HL-60 (cell line): ENCODE measurements at regions not wholly inside any gene's neighbourhood (a gene's known extent, or its start where the extent isn't known, plus 50 kb on each side); places are given as distances from the start of the nearest gene placed in this dataset.

Source experiments
- DNase-seq, 2 experiments: peaks; one replicate each; pipeline ENCODE4 v3.0.0-alpha.2; 2010 to 2020; ENCODE audit warnings: low read depth in 1 of 2, low spot score in 1 of 2
- H3K27ac ChIP-seq: fragments of 250-450 bp; sonication (Bioruptor Pico); replicated peaks from 2 replicates; pipeline ENCODE4 v1.5.1; 2020; ENCODE audit warnings: mild to moderate bottlenecking, moderate library complexity
- H3K27me3 ChIP-seq: fragments of 250-450 bp; sonication (Bioruptor Pico); 2 replicates; pipeline ENCODE4 v1.5.1; 2021; ENCODE audit warnings: mild to moderate bottlenecking, moderate library complexity; ENCODE audit not compliant: insufficient read depth, poor library complexity, severe bottlenecking
- H3K4me3 ChIP-seq: replicated peaks from 2 replicates; pipeline ENCODE4 v1.5.1; 2011; ENCODE audit warnings: mild to moderate bottlenecking, control low read depth, low read length; ENCODE audit not compliant: insufficient read depth
- CTCF ChIP-seq: IDR thresholded peaks from one replicate; pipeline ENCODE4 v1.5.1; 2011; ENCODE audit warnings: low read length, control low read depth, inconsistent platforms; ENCODE audit not compliant: insufficient read depth
- GABPA ChIP-seq: IDR thresholded peaks from 2 replicates; pipeline ENCODE4 v1.6.1; 2012; ENCODE audit warnings: low read depth
- POLR2AphosphoS5 ChIP-seq: IDR thresholded peaks from 2 replicates; pipeline ENCODE4 v1.6.1; 2012; ENCODE audit warnings: low read depth
- SPI1 ChIP-seq: IDR thresholded peaks from 2 replicates; pipeline ENCODE4 v1.6.1; 2012; ENCODE audit warnings: low read depth, mild to moderate bottlenecking, borderline replicate concordance
- TF ChIP-seq, protein P1 (sequence below): IDR thresholded peaks from 2 replicates; pipeline ENCODE4 v1.6.1; 2012; ENCODE audit warnings: low read depth; ENCODE audit not compliant: insufficient replicate concordance

- no peak for DNase-seq
- Histone ChIP-seq H3K27me3 (no peaks in the 10 kb centered on the region), H3K4me3 (no peak overlapping the region), H3K27ac (no peak overlapping the region)
- TF ChIP-seq GABPA = no peak
- TF ChIP-seq SPI1 = no peak
- TF ChIP-seq, protein P1, sequence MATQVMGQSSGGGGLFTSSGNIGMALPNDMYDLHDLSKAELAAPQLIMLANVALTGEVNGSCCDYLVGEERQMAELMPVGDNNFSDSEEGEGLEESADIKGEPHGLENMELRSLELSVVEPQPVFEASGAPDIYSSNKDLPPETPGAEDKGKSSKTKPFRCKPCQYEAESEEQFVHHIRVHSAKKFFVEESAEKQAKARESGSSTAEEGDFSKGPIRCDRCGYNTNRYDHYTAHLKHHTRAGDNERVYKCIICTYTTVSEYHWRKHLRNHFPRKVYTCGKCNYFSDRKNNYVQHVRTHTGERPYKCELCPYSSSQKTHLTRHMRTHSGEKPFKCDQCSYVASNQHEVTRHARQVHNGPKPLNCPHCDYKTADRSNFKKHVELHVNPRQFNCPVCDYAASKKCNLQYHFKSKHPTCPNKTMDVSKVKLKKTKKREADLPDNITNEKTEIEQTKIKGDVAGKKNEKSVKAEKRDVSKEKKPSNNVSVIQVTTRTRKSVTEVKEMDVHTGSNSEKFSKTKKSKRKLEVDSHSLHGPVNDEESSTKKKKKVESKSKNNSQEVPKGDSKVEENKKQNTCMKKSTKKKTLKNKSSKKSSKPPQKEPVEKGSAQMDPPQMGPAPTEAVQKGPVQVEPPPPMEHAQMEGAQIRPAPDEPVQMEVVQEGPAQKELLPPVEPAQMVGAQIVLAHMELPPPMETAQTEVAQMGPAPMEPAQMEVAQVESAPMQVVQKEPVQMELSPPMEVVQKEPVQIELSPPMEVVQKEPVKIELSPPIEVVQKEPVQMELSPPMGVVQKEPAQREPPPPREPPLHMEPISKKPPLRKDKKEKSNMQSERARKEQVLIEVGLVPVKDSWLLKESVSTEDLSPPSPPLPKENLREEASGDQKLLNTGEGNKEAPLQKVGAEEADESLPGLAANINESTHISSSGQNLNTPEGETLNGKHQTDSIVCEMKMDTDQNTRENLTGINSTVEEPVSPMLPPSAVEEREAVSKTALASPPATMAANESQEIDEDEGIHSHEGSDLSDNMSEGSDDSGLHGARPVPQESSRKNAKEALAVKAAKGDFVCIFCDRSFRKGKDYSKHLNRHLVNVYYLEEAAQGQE = no peak
- no peak for TF ChIP-seq CTCF
- TF ChIP-seq POLR2AphosphoS5 = no peak
Measured at GRCh38 chr11:103586756-103587155, 449.7 kb upstream of the DDI1 start.

GRCh38 chr11:103587901-103588788, 448.3 kb upstream of the DDI1 start:
- no peak for DNase-seq
- H3K27ac ChIP-seq = no peak overlapping the region
- TF ChIP-seq, protein P1 = no peak
- TF ChIP-seq SPI1 = no peak
- no peak for TF ChIP-seq CTCF
- TF ChIP-seq POLR2AphosphoS5 = no peak
- TF ChIP-seq GABPA = no peak

DNA sequence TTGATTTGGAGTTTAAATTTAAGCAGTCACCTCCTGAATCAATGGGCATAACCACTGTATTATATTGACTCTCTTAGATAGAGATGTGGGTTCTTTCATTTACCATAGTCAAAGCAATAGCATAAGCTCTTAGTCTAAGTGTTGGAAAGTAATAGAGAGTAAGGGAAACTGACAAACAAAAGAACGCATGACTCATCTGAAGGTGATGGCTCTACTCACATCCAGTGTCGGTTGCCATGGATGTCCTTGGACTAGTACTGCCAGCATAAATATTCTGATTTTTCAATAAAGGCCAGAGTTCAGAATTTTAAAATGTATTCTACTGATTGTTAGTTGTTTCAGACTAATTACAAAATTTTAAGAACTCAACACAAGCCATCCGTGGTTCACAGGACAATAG, 444.9 kb upstream of the DDI1 start:
- Histone ChIP-seq H3K4me3 (no peak overlapping the region), H3K27ac (no peak overlapping the region), H3K27me3 (no peaks in the 10 kb centered on the region)
- DNase-seq = no peak
- TF ChIP-seq CTCF (no peak), GABPA (no peak), POLR2AphosphoS5 (no peak), SPI1 (no peak)
- TF ChIP-seq, protein P1 = no peak

More at GRCh38 chr11:103587901-103588788, 448.3 kb upstream of the DDI1 start:
- no peak overlapping the region for H3K4me3 ChIP-seq
- H3K27me3 ChIP-seq = no peaks in the 10 kb centered on the region
